Sigmoid colon (tissue), 6 donors: ENCODE measurements at regions not wholly inside any gene's neighbourhood (a gene's known extent, or its start where the extent isn't known, plus 50 kb on each side); places are given as distances from the start of the nearest gene placed in this dataset.

ENCODE experiments used
- DNase-seq: peaks from one replicate; pipeline ENCODE4 v3.0.0-alpha.2; 2019
- H3K27ac ChIP-seq, 4 donors: fragments of 200-600 bp; sonication (generic); one replicate each; pipeline ENCODE4 v1.5.1; 2016 to 2019; ENCODE audit warnings: mild to moderate bottlenecking in 1 of 4
- H3K27me3 ChIP-seq, 3 donors: fragments of 200-600 bp; sonication (generic); one replicate each; pipeline ENCODE4 v1.5.1; 2019; ENCODE audit warnings: mild to moderate bottlenecking in 1 of 3
- H3K36me3 ChIP-seq, 4 donors: fragments of 200-600 bp; sonication (generic); one replicate each; pipeline ENCODE4 v1.5.1; 2016 to 2019
- H3K4me1 ChIP-seq, 4 donors: fragments of 200-600 bp; sonication (generic); one replicate each; pipeline ENCODE4 v1.5.1; 2017 to 2019
- H3K4me3 ChIP-seq, 4 donors: fragments of 200-600 bp; sonication (generic); one replicate each; pipeline ENCODE4 v1.5.1; 2017 to 2019; ENCODE audit warnings: mild to moderate bottlenecking in 2 of 4, moderate library complexity in 1 of 4
- H3K9me3 ChIP-seq, 4 donors: fragments of 200-600 bp in 3 of 4; sonication (generic) in 3 of 4; one replicate each; pipeline versions ENCODE4 v1.5.1 to v1.6.1; 2013 to 2019
- EP300 ChIP-seq, 4 donors: sonication (generic); formaldehyde crosslinking; IDR thresholded peaks; one replicate each; pipeline ENCODE4 v1.6.1; 2017; ENCODE audit warnings: antibody characterized with exemption in 4 of 4
- POLR2A ChIP-seq, 2 donors: fragments of 450-650 bp; IDR thresholded peaks; one replicate each; pipeline ENCODE4 v1.6.1; 2016; ENCODE audit warnings: antibody characterized with exemption in 2 of 2, mild to moderate bottlenecking in 2 of 2, moderate library complexity in 2 of 2
- POLR2AphosphoS5 ChIP-seq, 4 donors: sonication (generic); formaldehyde crosslinking; IDR thresholded peaks; one replicate each; pipeline ENCODE4 v1.6.1; 2017; ENCODE audit warnings: antibody characterized with exemption in 4 of 4
- WGBS, 2 donors: extraction: QIAGEN DNeasy Blood & Tissue Kit; methylation state at CpG; one replicate each; pipeline ENCODE4 v1.1.7; 2013; 5-methylcytosine and 5-hydroxymethylcytosine counted together
- intact Hi-C: fragments of 100-400 bp; cut with DNase I; formaldehyde crosslinking; loops from one replicate; pipeline ENCODE4 v1.15.1; 2023
- TF ChIP-seq, protein P1 (sequence below), 4 experiments: fragments of 450-650 bp in 3 of 4; fragments of 200-600 bp in 1 of 4; IDR thresholded peaks; one replicate each; pipeline ENCODE4 v1.5.1; 2016 to 2019; ENCODE audit warnings: antibody characterized with exemption in 4 of 4, mild to moderate bottlenecking in 3 of 4, moderate library complexity in 2 of 4
- donor health status: healthy with polysubstance abuse.
- donor health status: healthy.

DNA sequence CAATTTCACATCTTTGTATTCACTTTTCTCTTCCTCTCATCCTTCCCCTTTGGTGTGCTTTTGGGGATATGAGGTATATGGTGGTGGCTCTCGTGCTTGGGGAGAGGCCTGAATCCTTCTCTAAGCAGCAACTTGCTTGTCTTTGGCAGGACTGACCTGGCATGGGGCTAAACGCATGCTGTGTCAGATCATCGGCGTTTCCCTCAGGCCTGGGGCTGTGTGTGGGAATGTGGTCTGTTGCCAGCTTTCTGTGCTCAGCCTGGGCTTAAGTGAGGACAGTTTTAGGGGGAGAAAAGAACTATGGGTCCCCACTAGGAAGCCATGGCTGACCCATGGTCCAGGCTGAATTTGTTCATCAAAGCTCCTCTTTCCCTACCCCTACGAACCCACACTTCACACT, 60.7 kb downstream of the TET3 start:
- H3K4me1 ChIP-seq: no peaks in the 10 kb centered on the region
- no peaks in the 10 kb centered on the region for H3K9me3 ChIP-seq

DNA sequence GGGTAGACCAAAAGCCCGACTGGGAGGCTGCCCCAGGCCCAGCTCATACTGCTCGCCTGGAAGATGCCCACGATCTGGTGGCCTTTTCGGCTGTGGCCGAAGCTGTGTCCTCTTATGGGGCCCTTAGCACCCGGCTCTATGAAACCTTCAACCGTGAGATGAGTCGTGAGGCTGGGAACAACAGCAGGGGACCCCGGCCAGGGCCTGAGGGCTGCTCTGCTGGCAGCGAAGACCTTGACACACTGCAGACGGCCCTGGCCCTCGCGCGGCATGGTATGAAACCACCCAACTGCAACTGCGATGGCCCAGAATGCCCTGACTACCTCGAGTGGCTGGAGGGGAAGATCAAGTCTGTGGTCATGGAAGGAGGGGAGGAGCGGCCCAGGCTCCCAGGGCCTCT, 61.7 kb downstream of the TET3 start:
- Histone ChIP-seq H3K27me3 (no peaks in the 10 kb centered on the region), H3K27ac (no peak overlapping the region), H3K36me3 (peaks cover 0 to 15% (median 0%) of the 10 kb centered on the region in 4 donors), H3K9me3 (no peaks in the 10 kb centered on the region), H3K4me1 (no peaks in the 10 kb centered on the region), H3K4me3 (no peak overlapping the region)
- WGBS, 2 donors: 94 to 96% methylated on average over 17 of the region's 17 CpGs
- intact Hi-C loops: no loop called here
- TF ChIP-seq EP300 (IDR thresholded peaks at IDR 0.05) (no peak), POLR2A (IDR thresholded peaks at IDR 0.05) (no peak), POLR2AphosphoS5 (IDR thresholded peaks at IDR 0.05) (no peak)
- TF ChIP-seq, protein P1, sequence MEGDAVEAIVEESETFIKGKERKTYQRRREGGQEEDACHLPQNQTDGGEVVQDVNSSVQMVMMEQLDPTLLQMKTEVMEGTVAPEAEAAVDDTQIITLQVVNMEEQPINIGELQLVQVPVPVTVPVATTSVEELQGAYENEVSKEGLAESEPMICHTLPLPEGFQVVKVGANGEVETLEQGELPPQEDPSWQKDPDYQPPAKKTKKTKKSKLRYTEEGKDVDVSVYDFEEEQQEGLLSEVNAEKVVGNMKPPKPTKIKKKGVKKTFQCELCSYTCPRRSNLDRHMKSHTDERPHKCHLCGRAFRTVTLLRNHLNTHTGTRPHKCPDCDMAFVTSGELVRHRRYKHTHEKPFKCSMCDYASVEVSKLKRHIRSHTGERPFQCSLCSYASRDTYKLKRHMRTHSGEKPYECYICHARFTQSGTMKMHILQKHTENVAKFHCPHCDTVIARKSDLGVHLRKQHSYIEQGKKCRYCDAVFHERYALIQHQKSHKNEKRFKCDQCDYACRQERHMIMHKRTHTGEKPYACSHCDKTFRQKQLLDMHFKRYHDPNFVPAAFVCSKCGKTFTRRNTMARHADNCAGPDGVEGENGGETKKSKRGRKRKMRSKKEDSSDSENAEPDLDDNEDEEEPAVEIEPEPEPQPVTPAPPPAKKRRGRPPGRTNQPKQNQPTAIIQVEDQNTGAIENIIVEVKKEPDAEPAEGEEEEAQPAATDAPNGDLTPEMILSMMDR (IDR thresholded peaks at IDR 0.05): no peak
- DNase-seq: no peak

More for the DNA sequence above, 60.7 kb downstream of the TET3 start:
- no peak overlapping the region for H3K27ac ChIP-seq
- DNase-seq: no peak
- intact Hi-C loops: no loop called here
- WGBS, 2 donors: 84 to 91% methylated on average over 5 of the region's 5 CpGs
- H3K36me3 ChIP-seq: peaks cover 0 to 15% (median 0%) of the 10 kb centered on the region in 4 donors
- H3K4me3 ChIP-seq: no peak overlapping the region
- H3K27me3 ChIP-seq: no peaks in the 10 kb centered on the region
- TF ChIP-seq, protein P1 (IDR thresholded peaks at IDR 0.05): no peak
- TF ChIP-seq POLR2AphosphoS5 (IDR thresholded peaks at IDR 0.05): no peak
- no peak for TF ChIP-seq EP300 (IDR thresholded peaks at IDR 0.05)
- no peak for TF ChIP-seq POLR2A (IDR thresholded peaks at IDR 0.05)

DNA sequence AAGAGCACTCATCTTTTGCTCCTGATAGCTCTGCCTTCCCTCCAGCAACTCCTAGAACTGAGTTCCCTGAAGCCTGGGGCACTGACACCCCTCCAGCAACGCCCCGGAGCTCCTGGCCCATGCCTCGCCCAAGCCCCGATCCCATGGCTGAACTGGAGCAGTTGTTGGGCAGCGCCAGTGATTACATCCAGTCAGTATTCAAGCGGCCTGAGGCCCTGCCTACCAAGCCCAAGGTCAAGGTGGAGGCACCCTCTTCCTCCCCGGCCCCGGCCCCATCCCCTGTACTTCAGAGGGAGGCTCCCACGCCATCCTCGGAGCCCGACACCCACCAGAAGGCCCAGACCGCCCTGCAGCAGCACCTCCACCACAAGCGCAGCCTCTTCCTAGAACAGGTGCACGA, 62.4 kb downstream of the TET3 start:
- no peak for DNase-seq
- Histone ChIP-seq H3K36me3 (peaks cover 0 to 15% (median 0%) of the 10 kb centered on the region in 4 donors), H3K4me1 (no peaks in the 10 kb centered on the region), H3K27me3 (no peaks in the 10 kb centered on the region), H3K27ac (no peak overlapping the region), H3K4me3 (no peak overlapping the region), H3K9me3 (no peaks in the 10 kb centered on the region)
- intact Hi-C loops: no loop called here
- TF ChIP-seq, protein P1 (IDR thresholded peaks at IDR 0.05): no peak
- TF ChIP-seq POLR2A (IDR thresholded peaks at IDR 0.05) (no peak), EP300 (IDR thresholded peaks at IDR 0.05) (no peak), POLR2AphosphoS5 (IDR thresholded peaks at IDR 0.05) (no peak)
- WGBS, 2 donors: 96 to 97% methylated on average over 14 of the region's 14 CpGs

DNA sequence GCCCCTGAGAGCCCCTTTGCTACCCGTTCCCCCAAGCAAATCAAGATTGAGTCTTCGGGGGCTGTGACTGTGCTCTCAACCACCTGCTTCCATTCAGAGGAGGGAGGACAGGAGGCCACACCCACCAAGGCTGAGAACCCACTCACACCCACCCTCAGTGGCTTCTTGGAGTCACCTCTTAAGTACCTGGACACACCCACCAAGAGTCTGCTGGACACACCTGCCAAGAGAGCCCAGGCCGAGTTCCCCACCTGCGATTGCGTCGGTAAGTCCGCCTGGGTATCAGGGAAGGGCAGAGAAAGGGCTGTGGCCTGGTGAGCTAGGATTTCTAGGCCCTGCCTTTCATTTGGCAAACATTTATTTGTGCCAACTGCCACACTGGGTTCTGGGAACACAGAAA, 63.4 kb downstream of the TET3 start:
- Histone ChIP-seq H3K9me3 (no peaks in the 10 kb centered on the region), H3K27me3 (no peaks in the 10 kb centered on the region), H3K4me3 (no peak overlapping the region), H3K4me1 (no peaks in the 10 kb centered on the region), H3K36me3 (peaks cover 0 to 15% (median 0%) of the 10 kb centered on the region in 4 donors), H3K27ac (no peak overlapping the region)
- TF ChIP-seq EP300 (IDR thresholded peaks at IDR 0.05): no peak
- TF ChIP-seq, protein P1 (IDR thresholded peaks at IDR 0.05): no peak
- 85 to 92% methylated on average over 7 of the region's 7 CpGs for WGBS, 2 donors
- no peak for DNase-seq
- intact Hi-C loops: no loop called here

DNA sequence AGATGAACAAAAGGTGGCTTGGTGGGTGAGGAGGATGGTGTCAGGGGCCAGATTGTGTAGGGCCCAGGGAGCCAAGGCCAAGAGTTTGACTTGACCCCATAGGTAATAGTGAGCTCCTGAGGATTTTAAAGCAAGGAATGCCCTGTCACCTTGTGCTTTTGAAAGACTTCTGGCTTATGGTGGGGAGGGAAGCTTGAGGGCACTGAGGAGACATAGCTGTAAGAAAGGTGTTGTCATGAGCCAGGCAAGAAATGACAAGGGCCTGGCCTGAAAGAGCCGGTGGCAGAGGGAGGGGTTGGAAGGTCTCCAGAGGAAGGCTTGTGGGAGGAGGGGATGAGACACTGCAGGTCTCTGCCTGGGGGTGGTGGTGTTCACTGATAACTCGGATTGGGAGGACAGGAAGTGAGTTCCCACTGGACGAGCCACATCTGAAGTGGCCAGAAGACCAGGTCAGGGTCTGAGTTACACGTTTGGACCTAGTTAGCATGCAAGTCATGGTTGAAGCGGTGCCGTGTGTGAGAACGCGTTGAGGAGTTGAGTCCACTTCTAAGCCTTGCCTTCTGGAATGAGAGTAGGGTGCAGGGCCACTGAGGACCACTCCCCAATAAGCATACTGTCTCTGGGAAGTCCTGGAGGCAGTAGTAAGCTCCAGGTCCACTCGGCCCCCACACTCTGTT, 64.3 kb downstream of the TET3 start:
- no peaks in the 10 kb centered on the region for H3K9me3 ChIP-seq
- peaks cover 0 to 15% (median 0%) of the 10 kb centered on the region in 4 donors for H3K36me3 ChIP-seq
- no peak for DNase-seq
- no peak overlapping the region for H3K4me3 ChIP-seq
- TF ChIP-seq POLR2AphosphoS5 (IDR thresholded peaks at IDR 0.05) (no peak), POLR2A (IDR thresholded peaks at IDR 0.05) (no peak), EP300 (IDR thresholded peaks at IDR 0.05) (no peak)
- TF ChIP-seq, protein P1 (IDR thresholded peaks at IDR 0.05): no peak
- H3K27me3 ChIP-seq: no peaks in the 10 kb centered on the region
- H3K4me1 ChIP-seq: no peaks in the 10 kb centered on the region
- WGBS, 2 donors: 84 to 89% methylated on average over 9 of the region's 9 CpGs
- intact Hi-C loops: no loop called here
- H3K27ac ChIP-seq: no peak overlapping the region
